ENCODE measurements at regions not wholly inside any gene's neighbourhood (a gene's known extent, or its start where the extent isn't known, plus 50 kb on each side); places are given as distances from the start of the nearest gene placed in this dataset.

- DNase-seq (ENCODE audit: low read depth in 2 of 2) = no peak
- no peak overlapping the region for H2AFZ ChIP-seq (ENCODE audit: low read length)
- no peaks in the 10 kb centered on the region for H3K4me1 ChIP-seq (ENCODE audit: control insufficient read depth, extremely low read depth, insufficient read depth, low read length)
- no peaks in the 10 kb centered on the region for H4K20me1 ChIP-seq (ENCODE audit: control insufficient read depth, extremely low read depth, insufficient read depth, low read length)
- H3K36me3 ChIP-seq (ENCODE audit: control insufficient read depth, insufficient read depth, low read length) = no peaks in the 10 kb centered on the region
- no peak overlapping the region for H3K4me3 ChIP-seq (replicated peaks in 1 of 4; ENCODE audit: control extremely low read depth in 1 of 4, insufficient read depth in 1 of 4, low read depth in 3 of 4, low read length in 4 of 4)
- no peak overlapping the region for H3K27ac ChIP-seq (ENCODE audit: insufficient read depth, low read length)
- peaks cover 10% of the 10 kb centered on the region for H3K27me3 ChIP-seq (ENCODE audit: control insufficient read depth, insufficient read depth, low read length)
- no peaks in the 10 kb centered on the region for H3K9me3 ChIP-seq (ENCODE audit: control insufficient read depth, insufficient read depth, low read depth, low read length)
- TF ChIP-seq, protein P1, sequence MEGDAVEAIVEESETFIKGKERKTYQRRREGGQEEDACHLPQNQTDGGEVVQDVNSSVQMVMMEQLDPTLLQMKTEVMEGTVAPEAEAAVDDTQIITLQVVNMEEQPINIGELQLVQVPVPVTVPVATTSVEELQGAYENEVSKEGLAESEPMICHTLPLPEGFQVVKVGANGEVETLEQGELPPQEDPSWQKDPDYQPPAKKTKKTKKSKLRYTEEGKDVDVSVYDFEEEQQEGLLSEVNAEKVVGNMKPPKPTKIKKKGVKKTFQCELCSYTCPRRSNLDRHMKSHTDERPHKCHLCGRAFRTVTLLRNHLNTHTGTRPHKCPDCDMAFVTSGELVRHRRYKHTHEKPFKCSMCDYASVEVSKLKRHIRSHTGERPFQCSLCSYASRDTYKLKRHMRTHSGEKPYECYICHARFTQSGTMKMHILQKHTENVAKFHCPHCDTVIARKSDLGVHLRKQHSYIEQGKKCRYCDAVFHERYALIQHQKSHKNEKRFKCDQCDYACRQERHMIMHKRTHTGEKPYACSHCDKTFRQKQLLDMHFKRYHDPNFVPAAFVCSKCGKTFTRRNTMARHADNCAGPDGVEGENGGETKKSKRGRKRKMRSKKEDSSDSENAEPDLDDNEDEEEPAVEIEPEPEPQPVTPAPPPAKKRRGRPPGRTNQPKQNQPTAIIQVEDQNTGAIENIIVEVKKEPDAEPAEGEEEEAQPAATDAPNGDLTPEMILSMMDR (conservative IDR thresholded peaks at IDR 0.05 in 1 of 2, IDR thresholded peaks at IDR 0.05 in 1 of 2; ENCODE audit: low read depth in 1 of 2, low read length in 2 of 2) = no peak
- no peak for TF ChIP-seq EZH2 (IDR thresholded peaks at IDR 0.05; ENCODE audit: low read length, missing control alignments)
- H3K9ac ChIP-seq (ENCODE audit: insufficient read depth, low read length) = no peak overlapping the region
- H3K79me2 ChIP-seq (ENCODE audit: control insufficient read depth, insufficient read depth, low read length) = no peaks in the 10 kb centered on the region
- H3K4me2 ChIP-seq (ENCODE audit: extremely low read depth, insufficient read depth, low read length) = no peak overlapping the region
These were observed 264.7 kb upstream of the TNRC6C start for GRCh38 chr17:77693776-77694175.

DNA sequence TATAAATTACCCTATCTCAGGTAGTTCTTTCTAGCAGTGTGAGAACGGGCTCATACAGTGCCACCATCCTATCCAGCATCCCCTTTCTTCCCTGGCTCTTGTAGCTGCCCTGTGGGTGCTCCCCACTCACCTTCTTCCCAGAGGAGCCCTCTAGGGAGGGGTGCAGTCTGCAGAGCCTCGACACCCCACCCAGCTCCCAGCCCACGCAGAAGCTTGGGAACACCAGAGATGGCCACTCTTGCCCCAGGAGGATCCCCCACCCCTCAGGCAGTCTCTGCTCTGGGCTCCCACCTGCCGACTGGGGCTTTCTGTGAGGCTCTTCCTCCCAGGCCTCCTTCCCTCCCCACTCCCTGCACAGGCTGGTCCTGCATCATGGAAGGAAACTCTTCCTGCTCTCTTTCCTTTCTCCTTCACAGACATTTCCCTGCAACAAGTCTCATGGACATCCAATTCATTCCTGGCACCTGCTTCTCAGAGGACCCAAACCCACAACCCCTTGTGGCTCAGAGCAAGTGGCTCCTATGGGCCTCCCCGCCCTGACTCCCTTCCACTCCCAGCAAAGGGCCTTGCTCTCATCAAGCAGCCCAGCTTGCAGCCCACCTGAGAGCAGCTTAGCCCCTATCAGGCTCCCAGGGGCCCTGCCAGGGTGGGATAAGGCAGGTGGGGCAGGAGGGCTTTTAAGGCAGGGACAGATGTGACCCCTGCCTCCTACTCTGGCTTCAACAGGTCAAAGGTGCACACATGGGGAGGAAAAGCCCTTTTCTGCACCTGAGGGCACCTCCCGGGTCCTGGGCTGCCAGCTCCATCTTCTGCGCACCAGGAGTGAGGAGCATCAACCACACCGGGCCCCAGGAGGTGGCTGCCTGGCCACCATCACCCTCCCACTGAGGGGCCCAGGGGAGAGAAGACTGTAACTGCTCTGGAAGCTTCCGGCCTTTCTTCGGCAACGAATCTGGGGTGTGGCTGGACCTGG is 263.8 kb upstream of the TNRC6C start:
- TF ChIP-seq, protein P1 (conservative IDR thresholded peaks at IDR 0.05 in 1 of 2, IDR thresholded peaks at IDR 0.05 in 1 of 2; ENCODE audit: low read depth in 1 of 2, low read length in 2 of 2) = no peak
- no peak for TF ChIP-seq EZH2 (IDR thresholded peaks at IDR 0.05; ENCODE audit: low read length, missing control alignments)
- Histone ChIP-seq H3K9ac (ENCODE audit: insufficient read depth, low read length) (no peak overlapping the region), H3K4me3 (replicated peaks in 1 of 4; ENCODE audit: control extremely low read depth in 1 of 4, insufficient read depth in 1 of 4, low read depth in 3 of 4, low read length in 4 of 4) (no peak overlapping the region), H3K79me2 (ENCODE audit: control insufficient read depth, insufficient read depth, low read length) (no peaks in the 10 kb centered on the region), H4K20me1 (ENCODE audit: control insufficient read depth, extremely low read depth, insufficient read depth, low read length) (no peaks in the 10 kb centered on the region), H3K4me1 (ENCODE audit: control insufficient read depth, extremely low read depth, insufficient read depth, low read length) (no peaks in the 10 kb centered on the region), H3K36me3 (ENCODE audit: control insufficient read depth, insufficient read depth, low read length) (no peaks in the 10 kb centered on the region), H3K27ac (ENCODE audit: insufficient read depth, low read length) (no peak overlapping the region), H2AFZ (ENCODE audit: low read length) (no peak overlapping the region), H3K27me3 (ENCODE audit: control insufficient read depth, insufficient read depth, low read length) (peaks cover 10% of the 10 kb centered on the region), H3K9me3 (ENCODE audit: control insufficient read depth, insufficient read depth, low read depth, low read length) (no peaks in the 10 kb centered on the region), H3K4me2 (ENCODE audit: extremely low read depth, insufficient read depth, low read length) (no peak overlapping the region)
- no peak for DNase-seq (ENCODE audit: low read depth in 2 of 2)

DNA sequence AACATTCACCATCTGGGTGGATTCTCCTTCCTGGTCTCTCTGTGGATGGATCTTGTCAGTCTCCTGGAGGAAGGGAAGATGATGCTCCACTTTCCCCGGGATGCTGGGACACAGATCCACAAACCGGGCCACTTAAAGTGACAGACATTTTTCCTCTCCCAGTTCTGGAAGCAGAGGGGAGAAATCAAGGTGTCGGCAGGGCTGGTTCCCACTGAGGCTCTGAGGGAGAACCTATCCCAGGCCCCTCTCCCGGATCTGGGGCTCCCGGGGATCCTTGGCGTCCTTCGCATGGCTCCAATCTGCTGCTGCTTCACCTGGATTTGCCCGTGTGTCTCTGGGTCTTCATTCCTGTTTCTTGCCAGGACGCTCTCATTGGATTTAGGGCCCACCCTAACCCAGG is 263.1 kb upstream of the TNRC6C start:
- peaks cover 10% of the 10 kb centered on the region for H3K27me3 ChIP-seq (ENCODE audit: control insufficient read depth, insufficient read depth, low read length)
- no peak overlapping the region for H3K4me2 ChIP-seq (ENCODE audit: extremely low read depth, insufficient read depth, low read length)
- no peaks in the 10 kb centered on the region for H4K20me1 ChIP-seq (ENCODE audit: control insufficient read depth, extremely low read depth, insufficient read depth, low read length)
- H3K4me3 ChIP-seq (replicated peaks in 1 of 4; ENCODE audit: control extremely low read depth in 1 of 4, insufficient read depth in 1 of 4, low read depth in 3 of 4, low read length in 4 of 4) = no peak overlapping the region
- no peaks in the 10 kb centered on the region for H3K9me3 ChIP-seq (ENCODE audit: control insufficient read depth, insufficient read depth, low read depth, low read length)
- TF ChIP-seq, protein P1 (conservative IDR thresholded peaks at IDR 0.05 in 1 of 2, IDR thresholded peaks at IDR 0.05 in 1 of 2; ENCODE audit: low read depth in 1 of 2, low read length in 2 of 2) = no peak
- TF ChIP-seq EZH2 (IDR thresholded peaks at IDR 0.05; ENCODE audit: low read length, missing control alignments) = no peak
- no peaks in the 10 kb centered on the region for H3K4me1 ChIP-seq (ENCODE audit: control insufficient read depth, extremely low read depth, insufficient read depth, low read length)
- no peaks in the 10 kb centered on the region for H3K79me2 ChIP-seq (ENCODE audit: control insufficient read depth, insufficient read depth, low read length)
- H2AFZ ChIP-seq (ENCODE audit: low read length) = no peak overlapping the region
- DNase-seq (ENCODE audit: low read depth in 2 of 2) = no peak
- no peak overlapping the region for H3K9ac ChIP-seq (ENCODE audit: insufficient read depth, low read length)
- H3K36me3 ChIP-seq (ENCODE audit: control insufficient read depth, insufficient read depth, low read length) = no peaks in the 10 kb centered on the region
- no peak overlapping the region for H3K27ac ChIP-seq (ENCODE audit: insufficient read depth, low read length)
